ENCODE measurements at regions not wholly inside any gene's neighbourhood (a gene's known extent, or its start where the extent isn't known, plus 50 kb on each side); places are given as distances from the start of the nearest gene placed in this dataset.

GRCh38 chr5:82993416-82993815, 83.8 kb downstream of the TMEM167A start:
- TF ChIP-seq GABPA (IDR thresholded peaks at IDR 0.05; ENCODE audit: borderline replicate concordance, insufficient read depth, low read length) (no peak), CTCF (IDR thresholded peaks at IDR 0.05; ENCODE audit: control extremely low read depth in 1 of 3, insufficient read depth in 1 of 3, low read depth in 1 of 3, low read length in 3 of 3) (no peak), SP1 (IDR thresholded peaks at IDR 0.05; ENCODE audit: low read depth, low read length) (no peak), CHD2 (IDR thresholded peaks at IDR 0.05; ENCODE audit: low read length) (no peak), MAFK (IDR thresholded peaks at IDR 0.05; ENCODE audit: low read depth, low read length) (no peak), POLR2A (IDR thresholded peaks at IDR 0.05; ENCODE audit: control extremely low read depth in 1 of 2, low read depth in 2 of 2, low read length in 2 of 2) (no peak), CBX5 (IDR thresholded peaks at IDR 0.05; ENCODE audit: low read depth, low read length) (no peak), RNF2 (IDR thresholded peaks at IDR 0.05; ENCODE audit: borderline replicate concordance, low read depth, low read length, missing control alignments, poor library complexity, severe bottlenecking) (no peak), CHD1 (IDR thresholded peaks at IDR 0.05; ENCODE audit: low read depth, low read length) (no peak), ZNF274 (IDR thresholded peaks at IDR 0.05; ENCODE audit: borderline replicate concordance, extremely low read depth, low read length) (no peak), TCF12 (IDR thresholded peaks at IDR 0.05; ENCODE audit: low read depth, low read length) (no peak)

Measured in H1 (cell line).